GM19463 (cell line): ENCODE measurements at regions not wholly inside any gene's neighbourhood (a gene's known extent, or its start where the extent isn't known, plus 50 kb on each side); places are given as distances from the start of the nearest gene placed in this dataset.
A peak's percentile ranks its signal among the peaks of the same experiment; 100 is the strongest.
"Not testable (repeated sequence)": the region's sequence is repeated elsewhere in the genome, so short reads cannot be mapped to it uniquely, and the experiment has no call there.

Experiments
- ATAC-seq: cut with Tn5 transposase; IDR thresholded peaks from one replicate; pipeline ENCODE4 v1.9.1; 2021; ENCODE audit warnings: mild to moderate bottlenecking, moderate library complexity; ENCODE audit not compliant: unreplicated experiment

GRCh38 chr4:114087596-114088230, 108.3 kb upstream of the ARSJ start:
- ATAC-seq = no peak

- ATAC-seq = no peak
Measured at GRCh38 chr4:114088481-114088880, 109.0 kb upstream of the ARSJ start.

- no peak for ATAC-seq
Measured at GRCh38 chr4:114091546-114091945, 112.1 kb upstream of the ARSJ start.

DNA sequence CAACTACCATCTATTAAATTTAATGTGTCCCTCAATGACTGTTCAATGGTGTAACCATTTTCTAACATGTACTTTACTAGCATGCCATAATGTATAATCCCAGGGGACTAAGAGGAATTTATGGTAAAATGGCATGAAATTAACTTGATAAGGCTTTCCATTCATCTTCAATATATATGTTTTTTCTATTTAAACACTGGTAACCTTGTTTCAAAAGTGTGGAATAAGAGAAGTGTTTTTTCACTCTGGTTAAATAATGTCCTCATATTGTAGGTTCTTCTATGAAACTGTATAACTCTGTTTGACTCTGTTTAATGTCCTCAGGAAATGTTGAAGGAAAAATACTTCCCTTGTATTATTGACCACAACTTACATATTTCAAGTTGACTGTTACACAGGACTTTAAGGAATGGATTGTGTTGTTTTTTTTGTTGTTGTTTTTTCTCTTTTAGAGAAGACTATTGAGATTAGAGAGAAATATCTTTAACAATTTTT, 113.8 kb upstream of the ARSJ start:
- no peak for ATAC-seq

- ATAC-seq = no peak
Measured at GRCh38 chr4:114100288-114101031, 121.0 kb upstream of the ARSJ start.

DNA sequence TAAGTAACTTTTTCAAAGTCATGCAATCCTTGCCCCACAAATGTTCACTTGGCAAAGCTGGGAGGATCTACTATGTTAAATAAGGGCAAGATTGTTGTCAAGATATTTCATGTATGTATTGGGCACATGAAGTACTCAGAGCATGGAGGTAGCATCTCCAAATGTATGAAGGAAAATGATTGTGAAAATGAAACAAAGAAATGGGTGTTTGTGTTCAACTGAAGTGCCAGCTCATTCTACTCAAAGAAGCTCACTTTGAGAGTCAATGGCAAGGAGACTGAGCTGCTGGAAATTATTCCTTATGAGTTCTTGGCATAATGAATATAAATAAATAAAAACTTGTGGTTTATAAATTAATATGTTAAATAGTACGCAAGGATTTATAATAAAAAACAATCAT, 124.5 kb upstream of the ARSJ start:
- ATAC-seq = peak; percentile 60

DNA sequence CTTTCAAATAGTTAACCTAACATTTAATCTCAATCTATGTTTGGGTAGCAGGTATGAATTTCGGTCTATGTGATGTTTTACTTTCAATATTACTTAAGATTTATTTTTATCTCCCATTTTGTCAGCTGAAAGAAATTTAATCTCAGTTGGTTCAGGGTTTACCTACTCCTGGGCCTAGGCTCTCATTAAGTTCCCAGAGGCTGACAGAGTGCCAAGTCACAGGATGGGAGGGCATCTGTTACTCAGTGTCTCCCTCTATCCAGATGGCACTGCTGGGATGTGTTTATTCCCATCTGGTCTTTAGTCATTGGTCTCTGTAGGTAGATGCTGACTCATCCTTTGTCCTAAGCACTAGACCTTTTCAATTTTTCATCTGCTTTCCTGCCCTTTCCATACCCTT, 129.4 kb upstream of the ARSJ start:
- ATAC-seq = no peak

- ATAC-seq = no peak
Measured at GRCh38 chr4:114109776-114110175, 130.3 kb upstream of the ARSJ start.

DNA sequence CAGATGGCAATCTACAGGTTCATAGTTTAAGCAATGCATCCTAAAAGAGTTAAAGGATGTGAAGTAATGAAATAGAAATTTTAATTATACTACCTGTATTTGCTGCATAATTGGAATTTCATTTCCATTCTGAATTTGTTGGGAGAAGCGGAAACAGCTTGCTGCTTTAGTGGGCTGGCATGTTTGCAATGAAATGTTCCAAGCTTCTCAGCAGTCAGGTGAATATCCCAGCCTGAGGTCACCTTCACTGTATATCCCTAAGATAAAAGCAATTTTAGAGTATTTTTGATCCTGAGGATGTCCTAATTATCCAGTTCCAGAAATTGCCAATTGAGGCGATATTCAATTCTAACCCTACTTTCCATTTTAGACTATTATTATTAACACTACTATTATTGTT, 136.1 kb upstream of the ARSJ start:
- no peak for ATAC-seq

- no peak for ATAC-seq
Measured at GRCh38 chr4:114116861-114117260, 137.4 kb upstream of the ARSJ start.

GRCh38 chr4:114121221-114121620, 141.8 kb upstream of the ARSJ start:
- no peak for ATAC-seq

GRCh38 chr4:114132199-114132598, 152.8 kb upstream of the ARSJ start:
- no peak for ATAC-seq

DNA sequence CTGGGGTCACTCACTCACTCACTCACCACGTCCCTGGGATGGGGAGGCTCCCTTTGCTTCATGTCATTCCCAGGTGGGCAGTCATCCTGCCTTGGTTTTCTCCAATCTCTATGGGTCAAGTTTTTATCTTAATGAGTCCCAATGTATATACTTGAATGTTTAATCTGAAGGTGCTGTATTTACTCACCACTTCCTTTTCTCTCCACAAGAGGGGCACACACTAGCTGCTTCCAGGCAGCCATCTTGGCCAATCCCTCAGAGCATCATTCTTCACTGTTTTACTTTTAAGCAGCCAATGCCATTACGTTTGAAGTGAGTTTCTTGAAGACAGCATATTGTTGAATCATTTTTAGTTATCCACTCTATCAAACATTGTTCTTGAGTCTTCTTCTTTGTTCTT, 153.4 kb upstream of the ARSJ start:
- peak; percentile 57 for ATAC-seq

GRCh38 chr4:114136069-114136468, 156.6 kb upstream of the ARSJ start:
- ATAC-seq = no peak

DNA sequence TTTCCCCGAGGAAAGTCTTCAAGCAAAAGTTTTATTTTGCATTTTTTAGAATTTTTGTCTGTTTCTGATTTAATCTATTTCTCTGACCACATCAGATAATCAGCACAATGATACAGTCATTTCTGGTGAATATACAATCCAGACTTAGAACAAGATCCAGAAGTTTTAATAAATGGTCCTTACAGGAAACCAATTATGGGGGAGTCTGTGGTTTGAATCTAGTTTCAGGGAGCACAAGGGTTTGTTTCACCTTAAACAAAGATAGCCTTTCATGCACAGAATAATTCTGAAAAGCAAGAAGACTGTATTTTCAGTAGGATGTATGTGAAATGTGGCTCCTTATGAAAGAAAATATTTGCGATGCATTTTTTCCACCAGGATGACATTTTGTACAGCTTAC, 158.5 kb upstream of the ARSJ start:
- ATAC-seq = no peak

DNA sequence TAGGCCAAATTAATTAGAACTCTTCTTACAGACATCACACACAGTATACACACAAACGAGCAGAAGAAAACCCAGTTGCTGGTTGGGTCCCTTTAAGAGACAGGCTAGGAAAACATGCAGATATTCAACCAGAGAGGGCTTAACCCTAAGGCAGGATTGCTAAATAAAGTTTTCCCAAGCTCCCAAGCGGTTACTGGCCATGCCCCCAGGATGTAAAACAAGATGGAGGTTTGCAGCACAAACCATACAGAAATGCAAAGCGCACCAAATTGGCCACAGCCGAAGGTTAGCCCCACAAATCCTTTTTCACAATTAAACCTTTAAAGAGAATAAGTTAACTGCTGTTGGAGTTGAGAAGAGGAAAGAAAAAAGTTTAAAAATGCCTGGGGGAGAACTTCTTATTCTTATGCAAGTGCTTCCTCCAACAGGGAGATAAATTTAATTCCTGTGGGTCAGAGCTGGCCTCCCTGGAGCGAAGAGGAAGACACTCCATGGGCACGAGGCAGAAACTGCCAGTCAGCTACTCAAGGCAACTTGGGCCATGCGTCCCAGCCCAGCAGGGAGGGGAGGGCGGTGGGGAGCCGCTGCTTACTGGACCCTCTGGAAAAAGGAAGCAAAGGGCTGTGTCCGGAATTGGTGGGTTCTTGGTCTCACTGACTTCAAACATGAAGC, 167.6 kb upstream of the ARSJ start:
- ATAC-seq = no peak

DNA sequence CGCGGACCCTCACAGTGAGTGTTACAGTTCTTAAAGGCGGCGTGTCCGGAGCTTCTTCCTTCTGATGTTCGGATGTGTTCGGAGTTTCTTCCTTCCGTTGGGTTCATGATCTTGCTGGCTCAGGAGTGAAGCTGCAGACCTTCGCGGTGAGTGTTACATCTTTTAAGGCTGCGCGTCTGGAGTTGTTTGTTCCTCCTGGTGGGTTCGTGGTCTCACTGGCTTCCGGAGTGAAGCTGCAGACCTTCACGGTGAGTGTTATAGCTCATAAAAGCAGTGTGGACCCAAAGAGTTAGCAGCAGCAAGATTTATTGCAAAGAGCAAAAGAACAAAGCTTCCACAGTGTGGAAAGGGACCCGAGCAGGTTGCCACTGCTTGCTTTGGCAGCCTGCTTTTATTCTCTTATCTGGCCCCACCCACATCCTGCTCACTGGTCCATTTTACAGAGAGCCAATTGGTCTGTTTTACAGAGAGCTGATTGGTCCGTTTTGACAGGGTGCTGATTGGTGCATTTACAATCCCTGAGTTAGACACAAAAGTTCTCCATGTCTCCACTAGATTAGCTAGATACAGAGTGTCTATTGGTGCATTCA, 168.3 kb upstream of the ARSJ start:
- not testable (repeated sequence) for ATAC-seq

DNA sequence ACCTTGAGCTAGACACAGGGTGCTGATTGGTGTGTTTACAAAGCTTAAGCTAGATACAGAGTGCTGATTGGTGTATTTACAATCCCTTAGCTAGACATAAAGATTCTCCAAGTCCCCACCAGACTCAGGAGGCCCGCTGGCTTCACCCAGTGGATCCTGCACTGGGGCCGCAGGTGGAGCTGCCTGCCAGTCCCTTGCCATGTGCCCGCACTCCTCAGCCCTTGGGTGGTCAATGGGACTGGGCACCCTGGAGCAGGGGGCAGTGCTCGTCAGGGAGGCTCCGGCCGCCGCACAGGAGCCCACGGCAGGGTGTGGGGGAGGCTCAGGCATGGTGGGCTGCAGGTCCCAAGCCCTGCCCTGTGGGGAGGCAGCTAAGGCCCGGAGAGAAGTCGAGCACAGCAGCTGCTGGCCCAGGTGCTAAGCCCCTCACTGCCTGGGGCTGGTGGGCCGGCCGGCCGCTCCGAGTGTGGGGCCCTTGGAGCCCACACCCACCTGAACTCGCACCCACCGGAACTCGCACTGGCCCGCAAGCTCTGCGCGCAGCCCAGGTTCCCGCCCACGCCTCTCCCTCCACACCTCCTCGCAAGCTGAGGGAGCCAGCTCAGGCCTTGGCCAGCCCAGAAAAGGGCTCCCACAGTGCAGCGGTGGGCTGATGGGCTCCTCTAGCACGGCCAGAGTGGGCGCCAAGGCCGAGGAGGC, 169.1 kb upstream of the ARSJ start:
- not testable (repeated sequence) for ATAC-seq

DNA sequence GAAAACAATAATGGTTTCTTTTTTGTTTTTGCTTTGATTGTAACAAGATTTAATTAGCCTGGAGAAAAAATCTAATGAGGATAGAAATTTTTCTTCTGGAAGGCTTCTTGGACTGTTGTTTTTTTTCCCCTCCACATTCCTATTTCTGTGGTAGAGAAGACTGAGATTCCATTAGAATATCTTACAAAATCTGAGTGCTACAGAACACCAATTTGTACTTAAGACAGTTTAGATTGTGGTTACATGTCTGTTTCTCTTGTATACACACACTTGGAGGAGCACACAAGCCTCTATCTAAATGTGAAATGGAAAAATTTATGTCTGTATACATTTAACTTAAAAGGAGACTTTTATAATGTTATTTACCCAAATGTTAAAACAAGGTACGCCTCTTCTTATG, 176.9 kb upstream of the ARSJ start:
- no peak for ATAC-seq

DNA sequence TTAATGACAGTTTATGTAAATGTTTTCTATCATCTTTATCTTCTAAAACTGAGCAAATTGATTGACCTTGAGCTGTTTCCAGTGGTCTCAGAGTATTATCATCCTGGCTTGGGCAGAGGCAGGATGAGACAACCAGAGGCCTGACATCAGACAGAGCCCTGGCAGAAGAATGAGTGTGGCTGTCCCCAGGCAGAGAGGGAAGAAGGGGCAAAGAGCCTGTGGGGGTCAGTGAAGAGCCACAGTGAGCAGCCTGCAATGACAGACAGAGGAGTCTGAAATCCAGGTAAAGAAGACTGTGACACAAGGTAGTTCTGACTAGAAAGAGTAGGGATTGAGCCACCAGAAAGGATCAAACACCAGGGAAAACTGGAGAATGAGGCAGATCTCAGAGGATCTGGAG, 182.4 kb upstream of the ARSJ start:
- no peak for ATAC-seq

GRCh38 chr4:114163051-114163450, 183.6 kb upstream of the ARSJ start:
- ATAC-seq = no peak
